ENCODE measurements at regions not wholly inside any gene's neighbourhood (a gene's known extent, or its start where the extent isn't known, plus 50 kb on each side); places are given as distances from the start of the nearest gene placed in this dataset.
"Not testable (repeated sequence)": the region's sequence is repeated elsewhere in the genome, so short reads cannot be mapped to it uniquely, and the experiment has no call there.

- not testable (repeated sequence) for DNase-seq (ENCODE audit: low spot score)
These were observed 183.7 kb downstream of the NPIPA8 start for GRCh38 chr16:18152832-18153231.

- DNase-seq (ENCODE audit: low spot score), result not testable (repeated sequence)
These were observed 188.4 kb downstream of the NPIPA8 start for GRCh38 chr16:18148132-18148531.

- DNase-seq (ENCODE audit: low spot score), result not testable (repeated sequence)
These were observed 189.9 kb downstream of the NPIPA8 start for GRCh38 chr16:18146601-18147142.

- DNase-seq (ENCODE audit: low spot score), result not testable (repeated sequence)
These were observed 194.5 kb downstream of the NPIPA8 start for GRCh38 chr16:18142066-18142465.

GRCh38 chr16:18136288-18136687, 200.2 kb downstream of the NPIPA8 start:
- not testable (repeated sequence) for DNase-seq (ENCODE audit: low spot score)

GRCh38 chr16:18135024-18135423, 201.5 kb downstream of the NPIPA8 start:
- not testable (repeated sequence) for DNase-seq (ENCODE audit: low spot score)

- not testable (repeated sequence) for DNase-seq (ENCODE audit: low spot score)
These were observed 204.9 kb downstream of the NPIPA8 start for GRCh38 chr16:18131587-18131986.

- DNase-seq (ENCODE audit: low spot score), result not testable (repeated sequence)
These were observed 205.9 kb downstream of the NPIPA8 start for GRCh38 chr16:18130478-18131120.

GRCh38 chr16:18127033-18127432, 209.5 kb downstream of the NPIPA8 start:
- not testable (repeated sequence) for DNase-seq (ENCODE audit: low spot score)

- not testable (repeated sequence) for DNase-seq (ENCODE audit: low spot score)
These were observed 217.4 kb downstream of the NPIPA8 start for GRCh38 chr16:18119092-18119491.

GRCh38 chr16:18118684-18119083, 217.9 kb downstream of the NPIPA8 start:
- DNase-seq (ENCODE audit: low spot score), result not testable (repeated sequence)

GRCh38 chr16:18118071-18118470, 218.5 kb downstream of the NPIPA8 start:
- DNase-seq (ENCODE audit: low spot score), result not testable (repeated sequence)

GRCh38 chr16:18104412-18104811, 232.1 kb downstream of the NPIPA8 start:
- not testable (repeated sequence) for DNase-seq (ENCODE audit: low spot score)

- DNase-seq (ENCODE audit: low spot score), result not testable (repeated sequence)
These were observed 235.5 kb downstream of the NPIPA8 start for GRCh38 chr16:18101077-18101476.

GRCh38 chr16:18092605-18093004, 243.9 kb downstream of the NPIPA8 start:
- not testable (repeated sequence) for DNase-seq (ENCODE audit: low spot score)

GRCh38 chr16:18080658-18081363, 255.7 kb downstream of the NPIPA8 start:
- DNase-seq (ENCODE audit: low spot score), result not testable (repeated sequence)

GRCh38 chr16:18077910-18078309, 258.6 kb downstream of the NPIPA8 start:
- not testable (repeated sequence) for DNase-seq (ENCODE audit: low spot score)

GRCh38 chr16:18072161-18072560, 264.4 kb downstream of the NPIPA8 start:
- no peak for DNase-seq (ENCODE audit: low spot score)

- no peak for DNase-seq (ENCODE audit: low spot score)
These were observed 266.9 kb downstream of the NPIPA8 start for GRCh38 chr16:18069683-18070082.

GRCh38 chr16:18068477-18068876, 268.1 kb downstream of the NPIPA8 start:
- no peak for DNase-seq (ENCODE audit: low spot score)

- DNase-seq (ENCODE audit: low spot score), result no peak
These were observed 273.8 kb downstream of the NPIPA8 start for GRCh38 chr16:18062713-18063112.

- no peak for DNase-seq (ENCODE audit: low spot score)
These were observed 276.2 kb downstream of the NPIPA8 start for GRCh38 chr16:18060351-18060750.

- no peak for DNase-seq (ENCODE audit: low spot score)
These were observed 277.0 kb downstream of the NPIPA8 start for GRCh38 chr16:18059577-18059976.

All from LoVo (cell line).